GM18508 (cell line): ENCODE measurements at regions not wholly inside any gene's neighbourhood (a gene's known extent, or its start where the extent isn't known, plus 50 kb on each side); places are given as distances from the start of the nearest gene placed in this dataset.
A peak's percentile ranks its signal among the peaks of the same experiment; 100 is the strongest.
"Not testable (repeated sequence)": the region's sequence is repeated elsewhere in the genome, so short reads cannot be mapped to it uniquely, and the experiment has no call there.

ENCODE experiments used
- ATAC-seq: cut with Tn5 transposase; IDR thresholded peaks from one replicate; pipeline ENCODE4 v1.9.1; 2021; ENCODE audit warnings: moderate number of reproducible peaks; ENCODE audit not compliant: insufficient read depth, unreplicated experiment

DNA sequence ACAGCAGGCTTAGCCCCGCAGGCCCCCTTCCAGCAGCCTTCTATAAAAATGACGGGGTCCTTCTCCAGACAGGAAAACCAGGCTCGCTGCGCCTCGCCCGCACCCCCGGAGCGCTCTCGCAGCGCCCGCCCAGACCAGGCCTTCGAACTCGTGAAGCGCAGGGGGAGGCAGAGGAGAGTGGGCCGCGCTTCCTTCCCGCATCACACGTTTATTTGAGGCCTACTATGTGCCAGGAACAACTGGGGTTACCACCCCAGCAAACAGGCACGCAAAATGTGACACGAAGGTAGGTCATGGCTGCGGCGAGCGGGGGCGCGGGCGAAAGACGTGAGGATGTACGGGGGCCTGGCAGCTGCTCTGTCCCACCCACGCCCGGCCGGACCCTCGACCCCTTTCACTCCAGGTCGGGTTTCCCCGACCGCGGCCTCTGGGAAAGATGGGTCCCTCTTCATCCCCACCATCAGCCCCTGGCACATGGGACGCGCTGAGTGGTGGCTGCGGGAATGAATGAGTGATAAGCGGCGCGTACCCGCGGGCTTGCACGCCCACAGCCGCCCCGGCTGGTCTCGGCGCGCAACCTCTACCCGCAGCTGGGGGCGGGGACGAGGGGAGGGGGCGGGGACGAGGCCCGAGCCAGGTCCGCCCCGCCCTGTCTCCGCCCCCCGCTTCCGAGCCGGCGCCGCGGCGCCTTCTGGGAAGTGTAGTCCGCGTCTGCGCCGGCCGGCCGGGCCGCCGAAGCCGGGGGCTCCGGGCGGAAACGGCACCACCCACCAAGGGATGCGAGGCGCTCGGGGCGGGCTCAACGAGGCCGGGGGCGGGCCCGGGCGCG, 59.1 kb downstream of the ZNF467 start:
- ATAC-seq, result peak; percentile 35

DNA sequence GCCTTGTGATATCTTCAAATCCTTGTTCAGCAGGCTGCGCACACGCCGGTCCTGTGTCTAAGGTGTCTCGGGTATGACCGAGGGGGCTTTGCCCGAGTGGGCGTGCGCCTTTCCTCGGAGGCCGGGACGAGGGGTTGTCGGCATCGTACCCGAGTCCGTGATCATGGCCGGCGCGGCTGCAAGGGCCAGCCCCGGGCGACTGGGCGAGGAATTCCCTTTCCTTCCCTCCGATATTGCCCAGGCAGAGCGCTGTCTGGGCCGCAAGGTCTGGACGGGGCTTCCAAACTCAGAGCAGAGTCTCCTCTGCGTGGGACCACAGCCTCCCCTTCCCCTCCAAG, 59.7 kb downstream of the ZNF467 start:
- no peak for ATAC-seq

DNA sequence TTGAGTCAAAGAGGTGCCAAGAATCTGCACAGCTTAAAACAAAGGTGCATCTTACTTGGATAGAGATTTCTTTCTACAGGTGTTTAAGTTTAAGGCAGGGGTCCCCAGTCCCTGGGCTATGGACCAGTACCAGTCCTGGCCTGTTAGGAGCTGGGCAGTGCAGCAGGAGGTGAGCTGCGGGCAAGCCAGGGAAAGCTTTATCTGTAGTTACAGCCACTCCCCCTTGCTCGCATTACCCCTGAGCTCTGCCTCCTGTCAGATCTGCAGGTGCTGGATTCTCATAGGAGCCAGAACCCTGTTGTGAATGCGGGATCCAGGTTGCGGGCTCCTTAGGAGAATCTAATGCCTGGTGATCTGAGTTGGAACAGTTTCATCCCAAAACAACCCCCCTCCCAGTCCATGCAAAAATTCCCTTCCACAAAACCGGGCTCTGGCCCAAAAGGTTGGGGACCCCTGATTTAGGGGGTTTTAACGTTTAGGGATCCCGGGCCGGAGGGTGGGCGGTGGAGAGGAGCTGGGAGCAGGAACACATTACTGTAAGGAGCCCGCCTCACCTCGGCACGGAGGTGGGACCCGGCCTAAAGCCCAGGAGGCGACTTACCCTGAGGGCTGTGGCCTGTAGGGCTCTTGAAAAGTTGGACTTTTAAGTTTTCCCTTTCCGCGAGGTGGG, 60.2 kb downstream of the ZNF467 start:
- no peak for ATAC-seq

DNA sequence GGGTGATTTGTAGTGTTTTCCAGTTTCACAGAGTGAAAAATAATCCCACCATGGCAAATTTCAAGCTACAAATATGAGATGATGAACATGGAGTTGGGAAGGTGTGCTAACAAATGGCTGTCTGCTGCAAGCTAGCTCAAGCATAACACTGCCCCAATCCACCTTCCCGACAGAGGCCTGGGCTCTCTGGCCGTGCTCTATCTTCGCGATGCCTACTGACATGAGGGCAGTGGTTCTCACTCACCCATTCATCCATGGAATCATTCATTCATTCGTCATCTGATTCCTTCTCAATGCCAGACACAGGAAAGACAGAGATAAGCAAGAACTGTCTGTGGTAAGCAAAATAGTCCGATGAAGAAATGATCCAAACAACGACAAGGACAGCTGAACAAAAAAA, 65.4 kb downstream of the ZNF467 start:
- no peak for ATAC-seq

DNA sequence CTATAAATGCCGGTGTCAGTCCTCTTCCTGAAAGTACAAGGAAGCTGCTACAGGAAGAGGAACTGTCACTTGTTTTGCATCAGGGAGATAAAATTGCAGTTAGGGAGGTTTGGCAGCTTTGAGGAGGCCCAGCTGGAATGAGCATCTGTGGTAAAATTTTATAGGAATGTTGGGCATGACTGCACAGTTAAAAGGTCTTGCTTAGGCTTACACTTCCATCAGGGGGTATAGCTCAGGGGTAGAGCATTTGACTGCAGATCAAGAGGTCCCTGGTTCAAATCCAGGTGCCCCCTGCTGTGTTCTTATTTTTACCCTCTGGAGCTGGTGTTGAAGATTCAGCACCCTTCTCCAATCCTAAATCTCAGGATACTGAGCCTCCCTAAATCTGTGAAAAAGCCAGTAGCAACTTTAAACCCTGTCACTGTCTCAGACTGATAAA, 65.9 kb downstream of the ZNF467 start:
- ATAC-seq, result no peak

DNA sequence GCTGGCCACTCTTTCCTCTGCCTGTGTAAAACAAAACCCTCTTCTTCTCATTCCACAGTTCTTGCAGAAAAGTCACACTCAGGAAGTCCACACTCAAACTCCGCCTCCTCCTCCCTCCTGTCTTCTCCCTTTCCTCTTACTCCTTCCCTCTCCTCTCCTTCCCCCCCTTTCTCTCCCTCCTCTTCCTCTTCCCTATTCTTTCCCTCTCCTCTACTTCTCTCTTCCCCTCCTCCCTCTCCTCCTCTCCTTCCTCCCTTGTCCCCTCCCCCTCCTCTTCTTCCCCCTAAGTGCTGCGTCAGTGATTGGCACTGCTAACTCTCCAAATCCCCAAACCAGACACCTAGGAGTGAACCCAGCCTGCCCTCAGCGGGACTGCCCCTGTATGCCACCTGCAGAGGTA, 67.0 kb downstream of the ZNF467 start:
- ATAC-seq, result no peak

DNA sequence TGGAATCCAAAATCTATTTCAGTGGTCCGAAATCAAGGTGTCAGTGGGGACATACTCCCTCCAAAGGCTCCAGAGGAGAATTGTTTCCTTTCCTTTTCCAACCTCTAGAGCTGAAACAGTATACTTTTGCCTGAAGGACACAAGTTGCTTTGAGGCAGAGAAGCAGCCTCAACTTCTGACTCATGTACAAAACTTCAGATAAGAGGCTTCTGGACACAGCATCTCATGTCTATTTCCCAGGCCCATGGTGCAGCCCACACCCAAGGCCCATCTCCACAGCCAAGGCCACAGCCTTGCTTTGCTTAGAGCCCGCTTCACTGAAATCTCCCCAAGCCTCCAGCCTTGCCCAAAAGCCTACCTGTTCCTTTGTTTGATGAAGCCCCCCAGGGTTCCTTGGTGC, 68.9 kb downstream of the ZNF467 start:
- ATAC-seq, result no peak

DNA sequence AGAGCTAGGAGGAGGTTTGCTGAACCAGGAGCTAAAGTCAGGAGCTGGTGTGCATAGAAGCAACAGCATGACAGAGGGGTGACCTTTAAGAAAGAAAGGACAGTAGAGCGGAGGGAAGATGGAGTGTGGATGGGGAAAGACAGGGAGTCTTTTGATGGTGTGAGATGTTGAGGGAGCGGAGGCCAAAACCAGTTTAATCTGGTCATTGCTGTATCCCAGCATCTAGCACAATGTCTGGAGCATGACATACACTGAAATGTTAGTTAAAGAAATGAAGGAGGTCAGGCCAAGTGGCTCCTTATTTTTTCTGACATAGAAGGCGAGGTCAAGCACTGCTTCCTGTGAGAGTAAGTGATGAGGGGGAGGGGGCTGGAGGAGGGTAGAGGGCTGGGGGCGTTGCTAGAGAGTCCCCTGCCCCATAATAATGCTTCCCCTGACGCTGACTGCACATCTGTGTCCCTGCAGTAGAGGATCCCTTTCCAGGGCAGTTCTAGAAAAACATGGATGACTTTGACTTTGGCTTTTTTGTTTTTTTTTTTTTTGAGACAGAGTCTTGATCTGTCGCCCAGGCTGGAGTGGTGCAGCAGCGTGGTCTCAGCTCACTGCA, 70.2 kb downstream of the ZNF467 start:
- no peak for ATAC-seq

DNA sequence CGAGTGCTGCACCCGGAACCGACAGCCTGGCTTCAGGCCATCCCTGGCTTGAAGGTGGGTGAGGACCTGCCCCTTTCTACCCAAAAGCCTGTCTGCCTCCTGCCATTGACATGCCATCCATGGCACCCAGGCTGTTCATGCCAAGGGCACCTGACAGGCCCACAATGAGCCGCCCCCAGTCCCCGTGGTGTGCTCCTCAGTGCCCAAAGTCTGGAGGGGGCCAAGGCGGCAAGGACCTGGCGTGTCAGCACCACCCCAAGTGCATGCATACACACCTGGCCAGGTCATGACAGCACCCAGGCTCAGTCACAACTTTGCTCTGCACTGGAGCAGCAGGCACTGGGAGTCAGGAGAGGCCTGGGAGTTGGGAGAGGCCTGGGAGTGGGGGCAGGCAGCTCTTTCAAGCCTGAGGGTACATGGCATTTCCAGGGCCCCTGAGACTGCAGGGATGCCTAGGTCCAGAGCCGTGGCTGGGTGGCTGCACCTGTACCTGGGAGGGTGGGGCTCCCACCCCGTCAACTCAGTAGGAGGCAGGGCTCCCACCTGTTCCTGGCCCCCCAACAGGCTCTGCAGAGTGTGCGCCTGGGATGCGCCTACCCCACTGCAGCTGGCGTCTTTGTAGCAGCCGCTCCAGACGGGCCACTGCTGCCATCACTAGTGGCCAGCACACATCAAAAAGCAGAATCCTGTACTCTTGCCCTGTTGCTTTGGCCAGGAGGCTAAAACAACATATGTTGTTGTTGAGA, 71.7 kb downstream of the ZNF467 start:
- no peak for ATAC-seq

DNA sequence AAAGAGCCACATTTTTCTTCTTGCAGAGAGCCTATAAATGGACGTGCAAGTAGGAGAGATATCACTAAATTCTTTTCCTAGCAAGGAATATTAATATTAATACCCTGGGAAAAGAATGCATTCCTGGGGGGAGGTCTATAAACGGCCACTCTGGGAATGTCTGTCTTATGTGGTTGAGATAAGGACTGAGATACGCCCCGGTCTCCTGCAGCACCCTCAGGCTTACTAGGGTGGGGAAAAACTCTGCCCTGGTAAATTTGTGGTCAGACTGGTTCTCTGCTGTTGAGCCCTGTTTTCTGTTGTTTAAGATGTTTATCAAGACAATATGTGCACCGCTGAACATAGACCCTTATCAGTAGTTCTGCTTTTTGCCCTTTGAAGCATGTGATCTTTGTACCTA, 75.6 kb downstream of the ZNF467 start:
- ATAC-seq, result not testable (repeated sequence)

DNA sequence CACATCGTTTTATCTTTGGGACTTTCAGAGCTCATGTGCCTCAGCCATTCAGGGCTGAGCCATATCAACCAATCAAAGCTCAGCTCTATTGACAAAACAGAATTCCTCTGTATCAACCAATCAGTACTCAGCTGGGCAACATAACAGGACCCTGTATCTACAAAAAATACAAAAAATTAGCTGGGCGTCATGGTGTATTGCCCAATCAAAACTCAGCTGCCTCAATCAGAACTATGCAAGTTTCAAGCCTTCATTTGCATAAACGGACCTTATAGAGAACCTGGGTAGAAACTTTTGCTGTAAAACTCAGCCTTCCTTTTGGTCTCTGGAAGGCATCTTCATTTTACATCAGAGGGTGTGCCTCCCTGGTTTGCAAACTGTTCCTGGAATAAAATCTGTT, 77.1 kb downstream of the ZNF467 start:
- ATAC-seq, result no peak

DNA sequence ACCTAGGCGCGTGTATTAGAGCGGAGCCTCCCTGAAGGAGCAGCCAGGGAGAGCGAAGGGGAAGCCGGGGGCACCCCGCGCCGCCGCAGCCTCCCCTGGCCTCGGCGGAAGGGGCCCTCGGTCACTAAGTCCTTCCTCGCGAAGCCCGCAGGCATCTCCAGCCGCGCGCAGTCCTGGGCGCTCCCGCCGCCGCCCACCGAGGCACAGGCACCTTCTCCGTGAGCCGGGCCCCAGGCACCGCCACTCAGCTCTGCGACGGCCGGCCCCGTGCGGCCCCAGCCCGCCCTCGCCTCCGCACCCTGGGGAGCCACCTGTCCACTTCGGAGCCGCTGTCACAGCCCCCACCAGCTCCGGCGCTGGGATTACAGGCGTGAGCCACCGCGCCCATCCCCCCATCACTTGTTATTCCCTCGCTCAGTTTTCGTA, 80.8 kb downstream of the ZNF467 start:
- no peak for ATAC-seq

DNA sequence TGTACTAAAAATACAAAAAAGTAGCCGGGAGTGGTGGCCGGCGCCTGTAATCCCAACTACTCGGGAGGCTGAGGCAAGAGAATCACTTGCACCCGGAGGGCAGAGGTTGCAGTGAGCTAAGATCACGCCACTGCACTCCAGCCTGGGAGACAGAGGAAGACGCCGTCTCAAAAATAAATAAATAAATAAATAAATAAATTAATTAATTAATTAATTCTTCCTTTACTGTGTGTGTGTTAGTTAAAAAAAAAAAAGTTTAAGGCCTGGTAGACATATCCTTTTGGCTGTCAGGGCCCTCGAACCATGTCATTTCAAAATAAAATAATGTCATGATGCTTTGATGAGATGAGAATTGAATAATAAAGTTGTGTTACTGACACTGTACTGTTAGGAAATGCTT, 81.3 kb downstream of the ZNF467 start:
- ATAC-seq, result no peak

DNA sequence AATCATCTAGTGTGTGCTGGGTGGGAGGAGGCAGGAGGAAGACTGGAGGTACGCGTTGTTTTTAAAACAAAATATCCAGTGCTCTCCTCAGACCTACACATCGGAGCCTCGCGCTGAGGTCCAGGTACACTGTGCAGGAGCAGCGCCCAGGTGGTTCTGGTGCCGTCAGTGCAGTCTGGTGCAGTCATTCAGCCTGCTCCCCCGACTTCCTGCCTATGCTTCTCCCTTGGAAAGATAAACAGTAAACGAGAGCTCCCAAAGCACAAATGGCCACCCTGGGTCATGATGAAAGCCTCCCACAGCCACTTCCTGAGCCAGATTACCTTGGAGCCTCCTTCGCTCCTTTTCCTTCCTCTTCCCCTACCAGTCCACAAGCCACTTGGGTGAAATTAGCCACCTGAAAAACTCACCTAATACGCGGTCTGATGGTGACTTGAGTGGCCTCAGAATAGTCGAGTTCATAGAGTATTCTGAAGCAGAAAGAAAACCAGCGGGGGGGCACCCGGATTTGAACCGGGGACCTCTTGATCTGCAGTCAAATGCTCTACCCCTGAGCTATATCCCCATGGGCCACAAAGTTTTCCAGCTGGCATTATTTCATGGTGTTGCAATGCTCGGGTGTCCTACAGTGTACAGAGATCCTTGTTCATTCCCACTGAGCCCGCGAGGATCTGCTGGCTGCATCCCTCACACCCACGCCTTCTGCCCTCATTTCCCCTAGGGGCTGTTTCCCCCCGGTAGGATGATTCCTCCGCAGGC, 82.5 kb downstream of the ZNF467 start:
- no peak for ATAC-seq

DNA sequence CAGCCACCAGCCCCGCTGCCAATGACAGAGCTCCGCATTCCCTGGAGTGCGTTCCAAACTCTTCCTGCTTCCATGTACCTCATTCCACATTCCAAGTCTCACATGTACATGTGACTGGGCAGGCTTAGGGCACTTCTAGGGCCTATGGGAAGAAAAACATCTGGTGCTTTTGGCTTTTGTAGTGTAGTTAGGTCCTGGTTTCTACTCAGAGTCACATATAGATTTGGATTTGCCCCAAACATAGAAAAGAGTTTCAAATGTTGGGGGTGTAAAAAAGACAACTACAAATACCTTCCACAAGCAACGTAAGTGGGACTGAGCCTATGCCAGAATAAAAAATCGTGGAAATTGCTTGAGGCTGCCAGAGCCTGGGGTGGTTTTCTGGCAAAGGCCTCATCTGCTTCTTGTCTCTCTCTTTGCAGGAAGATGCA, 84.1 kb downstream of the ZNF467 start:
- no peak for ATAC-seq

DNA sequence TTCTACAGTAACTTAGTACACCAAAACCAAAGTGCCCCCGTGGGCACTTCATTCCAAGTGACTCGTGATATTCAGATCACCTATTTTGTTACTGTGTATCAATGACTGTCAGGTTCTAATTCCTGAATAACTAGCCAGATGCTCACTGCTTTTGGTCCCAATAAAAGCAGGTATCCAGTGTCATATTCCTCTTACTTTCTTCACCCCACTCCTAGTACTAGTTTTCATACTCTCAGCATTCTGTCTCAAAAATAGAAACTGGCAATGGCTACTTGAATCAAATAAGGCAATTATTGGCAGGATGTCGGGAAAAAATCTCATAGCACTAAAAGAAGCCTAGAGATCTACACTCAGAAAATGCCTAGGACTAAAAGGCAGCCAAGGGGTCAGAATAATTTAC, 84.6 kb downstream of the ZNF467 start:
- no peak for ATAC-seq

DNA sequence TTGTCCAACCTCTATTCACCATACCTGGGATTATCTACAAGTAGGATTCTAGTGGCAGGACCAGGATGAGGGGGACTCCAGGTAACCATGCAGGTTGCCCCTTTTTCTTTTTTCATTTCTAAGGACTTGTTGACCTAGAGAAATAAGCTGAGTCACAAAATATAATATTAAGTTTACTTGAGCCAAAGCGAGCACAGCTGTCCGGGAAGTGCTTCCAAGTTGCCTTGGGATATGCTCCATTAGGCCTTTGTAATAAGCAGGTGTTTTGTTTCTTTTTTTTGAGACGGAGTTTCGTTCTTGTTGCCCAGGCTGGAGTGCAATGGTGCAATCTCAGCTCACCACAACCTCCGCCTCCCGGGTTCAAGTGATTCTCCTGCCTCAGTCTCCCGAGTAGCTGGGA, 85.6 kb downstream of the ZNF467 start:
- ATAC-seq, result not testable (repeated sequence)

DNA sequence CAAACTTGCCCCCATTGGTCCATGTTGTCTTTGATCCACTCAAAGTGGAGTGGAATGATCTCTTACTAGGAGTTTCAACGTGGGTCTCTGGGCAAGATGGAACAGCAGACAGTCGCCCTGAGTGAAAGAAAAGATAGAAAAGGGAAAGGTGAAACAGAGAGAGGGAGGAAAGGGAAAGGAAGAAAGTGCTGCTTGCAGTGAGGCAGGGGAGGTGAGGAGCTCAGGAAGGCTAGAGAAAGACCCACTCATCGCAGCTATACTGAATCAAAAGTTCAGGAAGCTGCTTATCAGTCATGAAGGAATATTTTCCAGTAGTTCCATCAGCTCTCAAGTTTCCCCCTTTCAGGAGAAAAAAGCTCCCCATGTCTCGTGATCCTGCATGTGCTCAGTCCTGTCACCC, 86.9 kb downstream of the ZNF467 start:
- ATAC-seq, result no peak

DNA sequence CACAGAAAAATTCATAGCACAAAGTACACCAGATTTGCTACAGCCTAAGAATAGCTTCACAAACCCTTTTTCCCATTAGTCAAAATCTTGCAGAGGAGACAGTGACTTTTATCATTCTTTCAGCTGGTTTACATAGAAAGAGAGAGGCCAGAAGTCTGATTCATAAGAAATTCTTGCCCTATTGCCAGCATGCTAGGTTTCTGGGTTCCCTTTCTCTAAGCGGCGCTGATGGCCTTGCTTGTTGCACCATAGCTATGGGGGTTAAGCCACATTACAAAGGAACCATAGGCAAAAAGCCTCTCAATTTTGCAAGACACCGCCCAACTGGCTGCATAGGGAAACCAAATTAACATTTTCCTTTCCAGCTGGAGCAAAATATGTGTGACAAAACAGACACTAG, 87.4 kb downstream of the ZNF467 start:
- ATAC-seq, result no peak

DNA sequence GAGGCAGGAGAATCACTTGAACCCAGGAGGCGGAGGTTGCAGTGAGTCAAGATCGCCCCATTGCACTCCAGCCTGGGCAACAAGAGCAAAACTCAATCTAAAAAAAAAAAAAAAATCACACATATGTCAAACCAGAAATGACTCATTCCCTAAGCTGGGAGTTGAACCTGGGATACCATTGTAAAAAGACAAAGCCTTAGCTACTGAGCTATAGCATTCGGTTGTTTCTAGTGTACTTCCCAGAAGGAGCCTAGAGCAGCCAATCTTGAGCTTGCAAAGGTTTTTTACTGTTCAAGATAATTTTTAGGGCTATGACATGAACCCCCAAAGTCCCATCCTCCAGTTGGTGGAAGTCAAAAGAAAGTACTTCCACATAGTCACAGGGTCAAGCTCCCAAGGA, 87.9 kb downstream of the ZNF467 start:
- no peak for ATAC-seq
